Panc1 (cell line): ENCODE measurements at regions not wholly inside any gene's neighbourhood (a gene's known extent, or its start where the extent isn't known, plus 50 kb on each side); places are given as distances from the start of the nearest gene placed in this dataset.

ENCODE experiments used
- CTCF ChIP-seq: fragments of 450-650 bp; IDR thresholded peaks from 2 replicates; pipeline ENCODE4 v1.5.1; 2017; ENCODE audit warnings: mild to moderate bottlenecking
- REST ChIP-seq, 2 experiments: IDR thresholded peaks; 2 replicates each; pipeline ENCODE4 v1.6.1; 2011 to 2012; ENCODE audit warnings: low read depth in 2 of 2, control low read depth in 1 of 2, low read length in 1 of 2, mild to moderate bottlenecking in 1 of 2, moderate library complexity in 1 of 2; ENCODE audit not compliant: insufficient read depth in 1 of 2

GRCh38 chr5:10838038-10838437, 77.0 kb upstream of the DAP start:
- no peak for TF ChIP-seq CTCF
- no peak for TF ChIP-seq REST (IDR thresholded peaks at IDR 0.05; ENCODE audit: insufficient read depth in 1 of 2, low read depth in 2 of 2, low read length in 1 of 2)
